ENCODE measurements at regions not wholly inside any gene's neighbourhood (a gene's known extent, or its start where the extent isn't known, plus 50 kb on each side); places are given as distances from the start of the nearest gene placed in this dataset.

DNA sequence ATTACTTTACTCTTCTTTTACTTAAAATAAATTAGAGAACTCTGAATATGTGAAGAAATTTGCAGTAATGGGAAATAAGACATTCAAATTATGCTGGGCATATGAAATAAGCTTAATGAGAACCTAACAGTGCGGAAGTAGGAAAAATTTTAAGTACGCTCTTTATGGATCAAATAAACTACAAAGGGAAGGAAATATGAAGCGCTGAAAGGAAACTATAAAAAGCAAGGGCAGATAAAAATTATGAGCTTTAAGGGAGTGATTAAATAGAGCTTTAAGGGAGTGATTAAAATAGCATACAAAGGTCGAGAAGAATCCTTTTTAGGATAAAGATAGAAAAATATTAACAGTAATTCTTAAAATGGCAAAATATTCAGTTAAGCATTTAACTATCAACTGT lies 118.3 kb upstream of the AADACL2 start:
- TF ChIP-seq, protein P1, sequence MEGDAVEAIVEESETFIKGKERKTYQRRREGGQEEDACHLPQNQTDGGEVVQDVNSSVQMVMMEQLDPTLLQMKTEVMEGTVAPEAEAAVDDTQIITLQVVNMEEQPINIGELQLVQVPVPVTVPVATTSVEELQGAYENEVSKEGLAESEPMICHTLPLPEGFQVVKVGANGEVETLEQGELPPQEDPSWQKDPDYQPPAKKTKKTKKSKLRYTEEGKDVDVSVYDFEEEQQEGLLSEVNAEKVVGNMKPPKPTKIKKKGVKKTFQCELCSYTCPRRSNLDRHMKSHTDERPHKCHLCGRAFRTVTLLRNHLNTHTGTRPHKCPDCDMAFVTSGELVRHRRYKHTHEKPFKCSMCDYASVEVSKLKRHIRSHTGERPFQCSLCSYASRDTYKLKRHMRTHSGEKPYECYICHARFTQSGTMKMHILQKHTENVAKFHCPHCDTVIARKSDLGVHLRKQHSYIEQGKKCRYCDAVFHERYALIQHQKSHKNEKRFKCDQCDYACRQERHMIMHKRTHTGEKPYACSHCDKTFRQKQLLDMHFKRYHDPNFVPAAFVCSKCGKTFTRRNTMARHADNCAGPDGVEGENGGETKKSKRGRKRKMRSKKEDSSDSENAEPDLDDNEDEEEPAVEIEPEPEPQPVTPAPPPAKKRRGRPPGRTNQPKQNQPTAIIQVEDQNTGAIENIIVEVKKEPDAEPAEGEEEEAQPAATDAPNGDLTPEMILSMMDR (IDR thresholded peaks at IDR 0.05) = no peak
- TF ChIP-seq POLR2A (IDR thresholded peaks at IDR 0.05) = no peak
